Left lung (tissue), 4 donors: ENCODE measurements at regions not wholly inside any gene's neighbourhood (a gene's known extent, or its start where the extent isn't known, plus 50 kb on each side); places are given as distances from the start of the nearest gene placed in this dataset.

ENCODE experiments used
- ATAC-seq: fragments of 200-7000 bp; cut with Tn5 transposase; one replicate; pipeline ENCODE4 v1.9.1; 2020; ENCODE audit warnings: moderate library complexity
- DNase-seq, 4 donors: peaks; one replicate each; pipeline ENCODE4 v3.0.0-alpha.2; 2013 to 2020
- H3K27ac ChIP-seq, 2 donors: fragments of 200-600 bp; sonication (generic) in 1 of 2; one replicate each; pipeline versions ENCODE4 v1.5.0 to v1.8.0; 2020 to 2021
- H3K27me3 ChIP-seq, 2 donors: fragments of 200-600 bp; sonication (generic) in 1 of 2; one replicate each; pipeline versions ENCODE4 v1.5.0 to v1.8.0; 2020 to 2021
- H3K36me3 ChIP-seq, 2 donors: fragments of 200-600 bp; sonication (generic) in 1 of 2; one replicate each; pipeline versions ENCODE4 v1.5.0 to v1.8.0; 2020 to 2021
- H3K4me1 ChIP-seq, 2 donors: fragments of 200-600 bp; one replicate each; pipeline ENCODE4 v1.8.0; 2021
- H3K4me3 ChIP-seq, 2 donors: fragments of 200-600 bp; sonication (generic) in 1 of 2; one replicate each; pipeline versions ENCODE4 v1.5.0 to v1.8.0; 2020 to 2021; ENCODE audit warnings: mild to moderate bottlenecking in 1 of 2
- H3K9me3 ChIP-seq, 2 donors: fragments of 200-600 bp; sonication (generic) in 1 of 2; one replicate each; pipeline versions ENCODE4 v1.5.0 to v1.8.0; 2020 to 2021
- CTCF ChIP-seq, 2 donors: fragments of 200-600 bp; sonication (generic) in 1 of 2; IDR thresholded peaks; one replicate each; pipeline versions ENCODE4 v1.5.0 to v1.8.0; 2021; ENCODE audit warnings: antibody characterized with exemption in 2 of 2
- intact Hi-C, 2 donors: fragments of 100-400 bp; cut with DNase I; formaldehyde crosslinking; loops; one replicate each; pipeline versions ENCODE4 v1.11.2 to v1.14.2; 2022
- donor health status: DM: no; HTN: yes; CAD: no.
- donor health status: DM: no; HTN: no; CAD: no.

- DNase-seq (no peak), ATAC-seq (no peak)
- Histone ChIP-seq H3K27ac (no peak overlapping the region), H3K4me1 (no peaks in the 10 kb centered on the region), H3K27me3 (no peaks in the 10 kb centered on the region), H3K36me3 (no peaks in the 10 kb centered on the region), H3K9me3 (no peaks in the 10 kb centered on the region), H3K4me3 (no peak overlapping the region)
- no peak for TF ChIP-seq CTCF (IDR thresholded peaks at IDR 0.05)
- intact Hi-C loops, result no loop called here
Measured at GRCh38 chr4:146071390-146071789, 104.1 kb upstream of the LSM6 start.

GRCh38 chr4:146063143-146063542 lies 112.4 kb upstream of the LSM6 start:
- H3K36me3 ChIP-seq, result no peaks in the 10 kb centered on the region
- no peak for ATAC-seq
- DNase-seq, result no peak
- H3K27ac ChIP-seq, result no peak overlapping the region
- H3K9me3 ChIP-seq, result no peaks in the 10 kb centered on the region
- no peak overlapping the region for H3K4me3 ChIP-seq
- intact Hi-C loops, result no loop called here
- no peak for TF ChIP-seq CTCF (IDR thresholded peaks at IDR 0.05)
- peaks cover 0 to 5% of the 10 kb centered on the region in 2 donors for H3K4me1 ChIP-seq
- H3K27me3 ChIP-seq, result no peaks in the 10 kb centered on the region

- H3K4me1 ChIP-seq, result peaks cover 0 to 5% of the 10 kb centered on the region in 2 donors
- H3K27ac ChIP-seq, result no peak overlapping the region
- H3K4me3 ChIP-seq, result no peak overlapping the region
- H3K9me3 ChIP-seq, result no peaks in the 10 kb centered on the region
- no peaks in the 10 kb centered on the region for H3K36me3 ChIP-seq
- intact Hi-C loops, result no loop called here
- H3K27me3 ChIP-seq, result no peaks in the 10 kb centered on the region
- no peak for TF ChIP-seq CTCF (IDR thresholded peaks at IDR 0.05)
- no peak for DNase-seq
- ATAC-seq, result no peak
Measured at GRCh38 chr4:146062340-146062739, 113.2 kb upstream of the LSM6 start.

GRCh38 chr4:146061610-146062334 lies 113.7 kb upstream of the LSM6 start:
- Histone ChIP-seq H3K9me3 (no peaks in the 10 kb centered on the region), H3K27me3 (no peaks in the 10 kb centered on the region), H3K4me3 (no peak overlapping the region), H3K36me3 (no peaks in the 10 kb centered on the region), H3K4me1 (peaks cover 0 to 5% of the 10 kb centered on the region in 2 donors), H3K27ac (no peak overlapping the region)
- ATAC-seq (no peak), DNase-seq (no peak)
- intact Hi-C loops, result no loop called here
- no peak for TF ChIP-seq CTCF (IDR thresholded peaks at IDR 0.05)

GRCh38 chr4:146059865-146060264 lies 115.7 kb upstream of the LSM6 start:
- Histone ChIP-seq H3K4me3 (no peak overlapping the region), H3K36me3 (no peaks in the 10 kb centered on the region), H3K27ac (no peak overlapping the region), H3K9me3 (no peaks in the 10 kb centered on the region), H3K4me1 (peaks cover 0 to 5% of the 10 kb centered on the region in 2 donors), H3K27me3 (no peaks in the 10 kb centered on the region)
- no peak for TF ChIP-seq CTCF (IDR thresholded peaks at IDR 0.05)
- no peak for DNase-seq
- intact Hi-C loops, result no loop called here
- no peak for ATAC-seq
